Thyroid gland (tissue), 4 donors: ENCODE measurements at regions not wholly inside any gene's neighbourhood (a gene's known extent, or its start where the extent isn't known, plus 50 kb on each side); places are given as distances from the start of the nearest gene placed in this dataset.
A peak's percentile ranks its signal among the peaks of the same experiment; 100 is the strongest.

ENCODE experiments used
- CTCF ChIP-seq, 6 experiments: fragments of 200-600 bp in 3 of 6; fragments of 450-650 bp in 3 of 6; sonication (generic) in 3 of 6; IDR thresholded peaks; one replicate each; pipeline ENCODE4 v1.5.1; 2016 to 2019; ENCODE audit warnings: antibody characterized with exemption in 6 of 6, mild to moderate bottlenecking in 2 of 6, inconsistent platforms in 1 of 6, moderate library complexity in 1 of 6
- POLR2A ChIP-seq, 2 donors: fragments of 450-650 bp; IDR thresholded peaks; one replicate each; pipeline ENCODE4 v1.6.1; 2017; ENCODE audit warnings: antibody characterized with exemption in 2 of 2, mild to moderate bottlenecking in 2 of 2, moderate library complexity in 1 of 2

GRCh38 chr11:90288212-90288821 is 65.5 kb upstream of the CHORDC1 start:
- TF ChIP-seq CTCF (IDR thresholded peaks at IDR 0.05): peak in 4 of 6 experiments; percentile 22 to 62 (median 61)
- no peak for TF ChIP-seq POLR2A (IDR thresholded peaks at IDR 0.05)
